Liver (tissue), 3 donors: ENCODE measurements at regions not wholly inside any gene's neighbourhood (a gene's known extent, or its start where the extent isn't known, plus 50 kb on each side); places are given as distances from the start of the nearest gene placed in this dataset.

ENCODE experiments used
- ATF3 ChIP-seq: IDR thresholded peaks from 2 replicates; pipeline ENCODE4 v1.6.1; 2016; ENCODE audit warnings: antibody characterized with exemption
- CTCF ChIP-seq: fragments of 150-350 bp; IDR thresholded peaks from 2 replicates; pipeline ENCODE4 v1.5.1; 2017; ENCODE audit warnings: improper control_type of control experiment, low read depth, low read length; ENCODE audit not compliant: missing input control
- REST ChIP-seq: IDR thresholded peaks from 2 replicates; pipeline ENCODE4 v1.6.1; 2016; ENCODE audit warnings: antibody characterized with exemption, mild to moderate bottlenecking
- RXRA ChIP-seq, 2 donors: IDR thresholded peaks; 2 replicates each; pipeline ENCODE4 v1.6.1; 2017 to 2018; ENCODE audit warnings: antibody characterized with exemption in 2 of 2, mild to moderate bottlenecking in 1 of 2
- YY1 ChIP-seq: IDR thresholded peaks from 2 replicates; pipeline ENCODE4 v1.6.1; 2016; ENCODE audit warnings: antibody characterized with exemption, mild to moderate bottlenecking
- donor health status: healthy.
- donor health status: healthy.

DNA sequence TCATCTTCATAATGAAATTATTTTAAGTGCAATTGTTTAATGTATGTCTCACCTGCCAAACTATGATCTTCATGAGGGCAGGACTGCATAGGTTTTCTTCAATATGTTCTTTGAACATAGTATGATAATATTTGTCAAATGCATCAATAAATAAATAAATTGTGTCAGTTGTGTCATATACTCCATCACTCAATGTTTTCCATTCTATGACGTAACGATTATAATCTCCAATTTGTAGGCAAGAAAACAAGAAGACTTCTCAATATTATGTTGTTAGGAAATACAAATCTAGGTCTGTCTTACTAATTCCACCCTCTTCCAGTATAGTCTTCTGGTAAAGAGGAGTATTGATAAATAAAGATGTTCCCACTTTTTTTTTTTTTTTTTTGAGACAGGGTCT lies 858.1 kb downstream of the MAFB start:
- no peak for TF ChIP-seq CTCF
- TF ChIP-seq YY1: no peak
- TF ChIP-seq RXRA (IDR thresholded peaks at IDR 0.05): no peak
- no peak for TF ChIP-seq REST
- no peak for TF ChIP-seq ATF3
